Gastrocnemius medialis (tissue), 4 donors: ENCODE measurements at regions not wholly inside any gene's neighbourhood (a gene's known extent, or its start where the extent isn't known, plus 50 kb on each side); places are given as distances from the start of the nearest gene placed in this dataset.

ENCODE experiments used
- POLR2A ChIP-seq, 2 donors: fragments of 450-650 bp; IDR thresholded peaks; one replicate each; pipeline ENCODE4 v1.6.1; 2017; ENCODE audit warnings: antibody characterized with exemption in 2 of 2, mild to moderate bottlenecking in 2 of 2, moderate library complexity in 2 of 2
- TF ChIP-seq, protein P1 (sequence below), 5 experiments: fragments of 450-650 bp in 3 of 5; fragments of 200-600 bp in 2 of 5; sonication (generic) in 2 of 5; IDR thresholded peaks in 4 of 5; conservative IDR thresholded peaks in 1 of 5; 1 replicate in 4 of 5; 2 replicates in 1 of 5; pipeline ENCODE4 v1.5.1; 2016 to 2019; ENCODE audit warnings: antibody characterized with exemption in 5 of 5, mild to moderate bottlenecking in 3 of 5, moderate library complexity in 3 of 5

DNA sequence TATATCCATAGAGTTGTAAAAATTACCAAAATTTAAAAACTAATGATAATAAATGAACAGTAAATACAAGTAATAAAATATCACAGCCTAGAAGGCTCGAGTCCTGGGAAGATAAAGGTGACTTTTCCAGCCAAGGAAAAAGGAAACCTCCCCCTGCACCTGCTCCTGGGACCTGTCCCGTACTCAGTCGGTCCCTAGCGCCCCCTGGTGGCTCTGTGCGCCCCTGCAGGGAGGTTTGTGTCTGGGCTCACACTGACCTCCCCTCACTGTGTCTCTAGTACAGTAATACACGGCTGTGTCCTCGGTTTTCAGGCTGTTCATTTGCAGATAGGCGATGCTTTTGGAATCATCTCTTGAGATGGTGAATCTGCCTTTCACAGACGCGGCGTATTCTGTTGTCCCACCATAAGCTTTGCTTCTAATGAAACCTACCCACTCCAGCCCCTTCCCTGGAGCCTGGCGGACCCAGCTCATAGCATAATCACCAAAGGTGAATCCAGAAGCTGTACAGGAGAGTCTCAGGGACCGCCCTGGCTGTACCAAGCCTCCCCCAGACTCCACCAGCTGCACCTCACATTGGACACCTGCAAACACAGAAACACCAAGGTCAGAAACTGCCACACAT, 1030.4 kb downstream of the TMEM121 start:
- TF ChIP-seq, protein P1, sequence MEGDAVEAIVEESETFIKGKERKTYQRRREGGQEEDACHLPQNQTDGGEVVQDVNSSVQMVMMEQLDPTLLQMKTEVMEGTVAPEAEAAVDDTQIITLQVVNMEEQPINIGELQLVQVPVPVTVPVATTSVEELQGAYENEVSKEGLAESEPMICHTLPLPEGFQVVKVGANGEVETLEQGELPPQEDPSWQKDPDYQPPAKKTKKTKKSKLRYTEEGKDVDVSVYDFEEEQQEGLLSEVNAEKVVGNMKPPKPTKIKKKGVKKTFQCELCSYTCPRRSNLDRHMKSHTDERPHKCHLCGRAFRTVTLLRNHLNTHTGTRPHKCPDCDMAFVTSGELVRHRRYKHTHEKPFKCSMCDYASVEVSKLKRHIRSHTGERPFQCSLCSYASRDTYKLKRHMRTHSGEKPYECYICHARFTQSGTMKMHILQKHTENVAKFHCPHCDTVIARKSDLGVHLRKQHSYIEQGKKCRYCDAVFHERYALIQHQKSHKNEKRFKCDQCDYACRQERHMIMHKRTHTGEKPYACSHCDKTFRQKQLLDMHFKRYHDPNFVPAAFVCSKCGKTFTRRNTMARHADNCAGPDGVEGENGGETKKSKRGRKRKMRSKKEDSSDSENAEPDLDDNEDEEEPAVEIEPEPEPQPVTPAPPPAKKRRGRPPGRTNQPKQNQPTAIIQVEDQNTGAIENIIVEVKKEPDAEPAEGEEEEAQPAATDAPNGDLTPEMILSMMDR (IDR thresholded peaks at IDR 0.05 in 4 of 5, conservative IDR thresholded peaks at IDR 0.05 in 1 of 5), result peak in 1 of 5 experiments; percentile 25
- TF ChIP-seq POLR2A (IDR thresholded peaks at IDR 0.05), result no peak
